GM21447 (cell line): ENCODE measurements at regions not wholly inside any gene's neighbourhood (a gene's known extent, or its start where the extent isn't known, plus 50 kb on each side); places are given as distances from the start of the nearest gene placed in this dataset.
"Not testable (repeated sequence)": the region's sequence is repeated elsewhere in the genome, so short reads cannot be mapped to it uniquely, and the experiment has no call there.

Experiments used
- ATAC-seq: cut with Tn5 transposase; IDR thresholded peaks from one replicate; pipeline ENCODE4 v1.9.1; 2021; ENCODE audit not compliant: unreplicated experiment

DNA sequence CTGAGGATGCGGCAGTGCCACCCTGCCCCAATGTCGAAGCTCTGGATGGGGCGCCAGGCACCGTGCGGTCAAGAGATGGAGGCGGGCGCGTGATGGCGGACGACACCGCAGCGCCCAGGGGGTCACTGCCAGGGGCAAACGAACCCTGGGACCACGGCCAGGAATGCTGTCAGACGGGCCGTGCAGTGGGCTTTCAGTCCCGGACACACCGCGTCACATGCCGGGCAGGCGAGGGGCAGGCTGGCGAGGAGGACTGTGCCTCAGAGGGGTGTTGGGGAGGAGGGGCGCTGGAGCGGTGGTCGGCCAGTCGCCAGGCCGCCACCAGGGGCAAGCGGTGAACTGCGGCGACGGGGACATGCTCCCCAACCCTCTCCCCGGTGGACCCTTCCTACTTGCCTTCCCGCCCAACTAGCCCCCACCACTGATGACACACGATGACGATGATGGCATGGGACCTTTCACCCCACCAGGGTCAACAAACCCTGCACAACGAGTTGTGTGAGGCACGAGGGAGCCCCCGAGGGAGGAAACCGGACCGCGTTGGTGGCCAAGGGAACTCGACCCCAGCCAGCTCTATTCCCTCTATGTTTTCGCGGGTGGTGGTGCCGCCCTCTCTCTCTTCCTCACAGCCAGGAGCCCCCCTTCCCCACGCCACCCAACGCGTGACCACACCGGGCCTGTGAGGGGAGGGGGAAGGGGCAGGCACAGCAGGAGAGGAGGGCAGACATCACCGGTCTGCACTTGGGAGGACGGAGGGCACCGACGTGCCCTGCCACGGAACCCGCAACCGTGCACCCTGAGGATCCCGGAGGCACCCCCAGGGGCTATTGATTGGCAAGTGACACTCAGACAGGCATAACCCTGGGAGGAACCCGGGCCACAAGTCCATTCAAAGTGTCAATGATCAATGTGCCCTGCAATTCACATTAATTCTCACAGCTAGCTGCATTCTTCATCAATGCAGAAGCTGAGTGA is 1960.9 kb upstream of the DEFB115 start:
- ATAC-seq = no peak

DNA sequence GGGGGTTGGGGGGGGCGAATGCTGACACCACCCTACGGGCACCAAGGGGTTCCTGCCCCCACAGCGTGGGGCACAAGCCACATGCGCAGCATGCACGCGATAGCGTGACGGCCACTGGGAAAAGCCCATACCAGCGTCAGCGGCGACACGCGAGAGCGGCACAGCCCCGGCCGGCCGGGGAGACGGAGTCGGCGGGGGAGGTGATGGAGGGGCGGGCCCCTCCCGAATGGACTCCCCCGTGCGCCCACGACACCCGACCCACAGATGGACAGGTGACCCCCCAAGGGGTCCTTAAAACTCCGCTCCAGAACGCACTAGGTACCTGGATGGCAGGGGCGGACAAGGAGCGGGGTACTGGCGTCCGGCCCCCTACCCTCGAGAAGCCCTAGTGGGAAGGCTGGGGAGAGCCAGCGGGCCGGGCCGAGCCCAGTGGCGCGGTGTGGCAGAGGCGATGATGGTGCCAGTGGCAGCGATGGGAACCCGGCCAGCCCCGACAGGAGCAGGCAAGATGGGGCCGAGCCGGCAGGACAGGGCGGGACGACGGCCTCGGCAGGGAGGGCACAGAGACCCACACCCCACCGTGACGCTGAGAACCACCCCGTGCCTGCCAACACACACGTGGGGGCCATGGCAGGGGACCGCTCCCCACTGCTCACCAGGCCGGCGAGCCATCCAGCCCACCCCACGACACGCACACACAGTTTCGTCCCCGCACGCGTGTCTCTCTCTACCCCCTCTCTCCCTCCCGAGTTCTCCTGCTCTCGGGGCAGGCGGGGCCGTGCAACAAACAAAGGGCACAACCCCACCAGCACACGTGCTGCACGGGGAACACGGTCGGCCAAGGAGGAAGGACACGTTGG is 1959.8 kb upstream of the DEFB115 start:
- ATAC-seq = no peak

- ATAC-seq = no peak
These were observed 1959.2 kb upstream of the DEFB115 start for GRCh38 chr20:29298271-29298590.

DNA sequence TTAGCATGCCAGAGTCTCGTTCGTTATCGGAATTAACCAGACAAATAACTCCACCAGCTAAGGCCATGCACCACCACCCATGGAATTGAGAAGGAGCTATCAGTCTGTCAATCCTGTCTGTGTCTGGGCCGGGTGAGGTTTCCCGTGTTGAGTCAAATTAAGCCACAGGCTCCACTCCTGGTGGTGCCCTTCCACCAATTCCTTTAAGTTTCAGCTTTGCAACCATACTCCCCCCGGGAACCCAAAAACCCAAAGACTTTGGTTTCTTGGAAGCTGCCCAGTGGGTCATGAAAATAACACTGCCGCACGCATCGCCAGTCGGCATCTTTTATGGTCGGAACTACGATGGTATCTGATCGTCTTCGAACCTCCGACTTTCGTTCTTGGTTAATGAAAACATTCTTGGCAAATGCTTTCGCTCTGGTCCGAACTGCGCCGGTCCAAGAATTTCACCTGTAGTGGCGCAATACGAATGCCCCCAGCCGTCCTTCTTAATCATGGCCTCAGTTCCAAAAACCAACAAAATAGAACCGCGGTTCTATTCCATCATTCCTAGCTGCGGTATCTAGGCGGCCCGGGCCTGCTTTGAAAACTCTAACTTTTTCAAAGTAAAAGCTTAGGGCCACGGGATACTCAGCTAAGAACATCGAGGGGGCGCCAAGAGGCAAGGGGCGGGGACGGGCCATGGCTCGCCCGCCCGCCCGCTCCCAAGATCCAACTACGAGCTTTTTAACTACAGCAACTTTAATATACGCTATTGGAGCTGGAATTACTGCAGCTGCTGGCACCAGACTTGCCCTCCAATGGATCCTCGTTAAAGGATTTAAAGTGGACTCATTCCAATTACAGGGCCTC is 1958.5 kb upstream of the DEFB115 start:
- no peak for ATAC-seq

GRCh38 chr20:29299811-29300578 is 1957.5 kb upstream of the DEFB115 start:
- no peak for ATAC-seq

- no peak for ATAC-seq
These were observed 1956.6 kb upstream of the DEFB115 start for GRCh38 chr20:29300579-29301551.

DNA sequence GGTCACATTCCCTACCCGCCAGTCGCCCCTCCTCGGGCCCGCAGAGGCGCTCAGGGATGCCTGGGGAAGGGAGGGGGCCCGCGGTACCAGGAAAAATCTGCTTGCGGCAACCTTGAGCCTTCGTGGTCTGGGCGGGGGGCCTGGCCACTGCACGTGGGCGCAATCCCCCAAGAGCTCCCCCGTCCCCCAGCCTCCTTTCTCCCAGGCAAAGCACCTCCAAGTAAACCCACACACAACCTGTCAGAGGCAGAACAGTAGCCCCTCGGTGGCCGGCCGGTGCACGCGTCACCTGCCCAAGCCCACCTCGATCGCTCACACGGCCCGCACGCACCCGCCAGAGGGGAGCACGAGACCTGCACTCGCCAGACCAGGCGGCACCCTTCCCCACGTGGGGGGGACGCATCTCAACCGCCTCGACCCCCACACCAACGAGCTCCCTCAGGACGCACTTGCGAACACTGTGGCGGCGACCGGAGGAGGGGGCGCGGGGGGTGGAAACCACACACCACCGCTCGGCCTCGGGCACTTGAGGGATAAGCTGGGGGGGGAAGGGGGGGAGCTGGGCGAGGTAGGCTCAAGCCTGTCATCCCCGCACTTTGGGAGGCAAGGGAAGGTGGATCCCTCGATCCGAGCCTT is 1955.7 kb upstream of the DEFB115 start:
- ATAC-seq = no peak

- ATAC-seq = no peak
These were observed 1954.4 kb upstream of the DEFB115 start for GRCh38 chr20:29302979-29303644.

DNA sequence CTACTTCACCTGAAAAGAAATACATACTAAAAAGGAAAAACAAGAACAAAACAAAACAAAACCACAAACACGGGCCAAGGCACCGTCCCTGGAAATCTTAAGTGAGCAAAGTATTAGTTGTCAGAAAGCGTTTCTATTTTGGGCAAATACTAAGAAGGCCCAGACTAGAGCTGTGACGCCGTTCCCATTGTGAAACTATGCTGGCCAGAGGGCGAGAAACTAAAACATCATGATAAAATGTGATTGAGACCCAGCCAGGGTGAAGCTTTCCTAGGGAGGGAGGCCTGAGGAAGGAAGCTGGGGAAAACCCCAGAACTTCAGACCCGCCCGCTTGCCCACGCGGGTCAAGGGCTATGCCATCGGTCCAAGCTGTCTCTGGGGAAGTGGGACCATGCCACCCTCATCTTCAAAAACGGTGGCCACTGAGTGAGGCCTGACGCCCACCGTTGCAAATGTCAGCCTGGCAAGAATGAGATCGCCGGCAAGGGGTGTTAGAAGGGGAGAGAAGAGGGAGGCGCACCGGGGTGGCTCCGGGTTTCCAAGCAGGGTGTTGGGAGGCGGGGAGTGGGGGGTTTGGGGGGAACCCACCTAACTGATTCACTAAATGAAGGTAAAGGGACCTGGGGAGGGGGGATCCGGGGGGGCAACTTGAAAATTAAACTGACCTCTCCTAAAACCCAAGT is 1950.9 kb upstream of the DEFB115 start:
- ATAC-seq = no peak

DNA sequence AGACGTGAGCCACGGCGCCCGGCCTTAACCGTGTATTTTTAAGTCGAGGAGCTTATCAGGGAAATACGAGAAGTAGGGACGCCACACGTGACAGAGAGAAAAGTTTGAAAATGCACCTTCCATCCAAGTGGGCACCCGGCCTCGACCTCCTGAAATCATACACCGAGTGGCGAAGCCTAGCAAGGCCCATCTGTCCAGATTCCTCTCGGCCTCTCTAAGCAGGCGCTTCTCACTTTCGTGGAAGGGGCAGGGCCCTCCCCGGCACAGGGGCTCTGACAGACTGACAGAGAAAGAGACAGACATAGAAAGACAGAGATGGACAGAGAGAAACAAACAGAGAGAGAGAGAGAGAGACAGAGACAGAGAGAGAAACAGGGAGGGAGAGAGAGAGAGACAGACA is 1950.0 kb upstream of the DEFB115 start:
- ATAC-seq = not testable (repeated sequence)

DNA sequence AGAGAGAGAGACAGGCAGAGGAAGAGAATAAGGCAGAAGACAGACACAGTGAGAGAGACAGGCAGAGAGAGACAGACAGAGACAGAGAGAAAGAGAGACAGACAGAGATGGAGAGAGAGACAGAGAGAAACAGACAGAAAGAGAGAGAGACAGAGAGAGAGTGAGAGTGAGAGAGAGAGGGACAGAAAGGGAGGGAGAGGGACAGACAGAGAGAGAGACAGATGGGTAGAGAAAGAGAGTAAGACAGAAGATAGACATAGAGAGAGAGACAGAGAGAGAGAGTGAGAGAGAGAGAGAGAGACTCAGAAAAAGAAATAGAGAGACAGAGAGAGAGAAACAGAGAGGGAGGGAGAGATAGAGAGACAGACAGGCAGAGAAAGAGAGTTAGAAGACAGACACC is 1948.5 kb upstream of the DEFB115 start:
- not testable (repeated sequence) for ATAC-seq

DNA sequence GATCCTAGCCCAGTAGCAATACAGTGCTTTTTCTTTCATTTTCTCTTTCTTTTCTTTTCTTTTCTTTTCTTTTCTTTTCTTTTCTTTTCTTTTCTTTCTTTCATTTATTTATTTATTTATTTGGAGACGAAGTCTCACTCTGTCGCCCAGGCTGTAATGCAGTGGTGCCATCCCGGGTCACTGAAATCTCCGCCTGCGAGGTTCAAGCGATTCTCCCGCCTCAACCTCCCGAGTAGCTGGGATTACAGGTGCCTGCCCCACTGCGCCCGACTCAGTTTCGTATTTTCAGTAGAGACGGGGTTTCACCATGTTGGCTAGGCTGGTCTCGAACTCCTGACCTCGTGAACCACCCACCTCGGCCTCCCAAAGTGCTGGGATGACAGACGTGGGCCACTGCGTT is 1948.0 kb upstream of the DEFB115 start:
- ATAC-seq = not testable (repeated sequence)

- not testable (repeated sequence) for ATAC-seq
These were observed 1946.4 kb upstream of the DEFB115 start for GRCh38 chr20:29311046-29311445.

DNA sequence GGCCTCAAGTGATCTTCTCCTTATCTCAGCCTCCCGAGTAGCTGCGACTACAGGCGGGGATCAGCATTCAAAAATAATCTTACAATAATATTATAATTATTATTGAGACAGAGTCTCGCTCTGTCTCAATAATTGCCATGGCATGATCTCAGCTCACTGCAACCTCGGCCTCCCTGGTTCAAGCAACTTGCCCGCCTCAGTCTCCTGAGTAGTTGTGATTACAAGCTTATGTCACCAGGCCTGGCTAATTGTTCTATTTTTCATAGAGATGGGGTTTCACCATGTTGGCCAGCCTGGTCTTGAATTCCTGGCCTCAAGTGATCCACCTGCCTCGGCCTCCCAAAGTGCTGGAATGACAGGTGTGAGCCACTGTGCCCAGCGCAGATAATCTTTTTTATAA is 1944.8 kb upstream of the DEFB115 start:
- ATAC-seq = not testable (repeated sequence)

DNA sequence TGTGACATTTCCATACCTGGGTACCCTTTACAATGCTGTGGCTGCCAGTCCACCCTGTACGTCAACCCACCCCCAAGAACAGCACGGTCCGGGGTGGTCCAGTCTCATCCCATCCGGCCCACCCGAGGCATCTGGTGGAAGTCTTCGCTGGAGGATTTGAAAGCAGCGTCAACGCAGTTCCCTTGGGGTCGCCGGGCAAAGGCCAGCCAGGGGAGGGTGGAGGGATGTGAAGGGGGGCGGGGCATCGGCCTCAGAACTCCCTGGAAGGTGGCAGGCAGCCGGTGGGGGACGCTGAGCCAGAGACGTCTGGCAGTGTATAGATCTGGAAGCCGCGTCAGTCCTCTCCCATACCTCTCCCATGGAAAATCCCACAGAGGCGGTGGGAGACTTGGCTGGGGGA is 1944.0 kb upstream of the DEFB115 start:
- no peak for ATAC-seq

DNA sequence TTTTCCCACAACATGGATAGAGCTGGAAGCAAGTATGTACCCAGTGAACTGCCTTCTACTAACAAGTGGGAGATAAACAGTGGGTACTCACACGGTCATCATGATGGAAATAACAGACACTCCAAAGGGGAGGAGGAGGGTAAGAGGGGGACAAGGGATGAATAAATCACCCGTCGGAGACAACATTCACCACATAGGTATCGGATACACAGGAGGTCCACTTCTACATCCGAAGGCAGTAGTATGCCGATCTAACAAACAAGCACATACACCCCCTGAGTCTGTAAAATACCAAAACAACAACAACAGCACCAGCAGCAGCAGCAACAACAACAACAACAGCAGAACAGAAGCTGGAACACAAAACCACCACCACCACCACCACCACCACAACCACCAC is 1943.2 kb upstream of the DEFB115 start:
- ATAC-seq = no peak

GRCh38 chr20:29318871-29319461 is 1938.5 kb upstream of the DEFB115 start:
- ATAC-seq = no peak
